Right renal pelvis (tissue), 4 donors: ENCODE measurements at regions not wholly inside any gene's neighbourhood (a gene's known extent, or its start where the extent isn't known, plus 50 kb on each side); places are given as distances from the start of the nearest gene placed in this dataset.

ENCODE experiments used
- DNase-seq, 4 donors: peaks; one replicate each; pipeline ENCODE4 v3.0.0-alpha.2; 2013; ENCODE audit warnings: low read depth in 4 of 4, low spot score in 3 of 4, missing footprints in 1 of 4

DNA sequence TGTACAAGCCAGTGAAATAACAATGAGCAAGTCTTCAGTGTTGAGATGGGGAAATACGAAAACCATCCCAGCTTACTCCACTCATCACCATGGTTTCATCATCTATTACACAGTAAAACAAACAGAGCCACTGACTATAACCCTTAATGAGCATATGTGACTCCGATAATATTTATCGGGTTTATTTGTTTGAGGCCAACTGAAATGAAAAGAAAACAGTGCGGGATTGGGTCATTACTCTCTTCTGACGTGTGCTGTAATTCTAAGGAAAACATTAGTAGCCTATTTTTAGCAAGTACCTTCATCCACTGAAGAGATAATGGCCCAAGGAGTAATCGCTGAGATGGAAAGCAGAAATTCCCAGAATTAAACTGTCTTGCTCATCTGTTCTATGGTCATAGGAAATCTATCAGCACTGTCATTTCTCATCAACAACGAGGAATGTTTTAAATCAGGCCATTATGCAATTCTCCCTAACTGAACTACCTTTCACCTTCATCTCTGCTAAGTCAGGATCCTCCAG lies 716.5 kb downstream of the INHBA start:
- DNase-seq, result peak in 1 of 4 donors; percentile 27

DNA sequence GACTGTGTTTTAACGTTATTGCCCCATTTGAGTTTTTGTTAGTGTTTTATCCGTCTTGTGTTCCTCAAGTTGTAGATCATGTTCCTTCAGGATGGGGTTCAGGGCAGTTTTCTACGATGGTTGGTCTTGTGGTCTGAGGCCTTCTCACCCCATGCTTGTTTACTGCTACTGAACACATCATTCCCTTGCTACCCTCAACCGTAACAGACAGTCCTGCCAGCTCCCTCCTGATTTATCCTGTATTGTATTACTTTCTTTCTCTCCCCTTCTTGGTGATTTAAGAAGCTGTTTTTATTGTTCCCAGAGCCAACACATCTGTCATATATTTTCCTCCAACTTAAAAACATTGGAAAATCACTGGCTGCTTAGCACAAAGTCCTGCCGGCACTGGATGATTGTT lies 719.8 kb downstream of the INHBA start:
- peak in 1 of 4 donors; percentile 49 for DNase-seq

DNA sequence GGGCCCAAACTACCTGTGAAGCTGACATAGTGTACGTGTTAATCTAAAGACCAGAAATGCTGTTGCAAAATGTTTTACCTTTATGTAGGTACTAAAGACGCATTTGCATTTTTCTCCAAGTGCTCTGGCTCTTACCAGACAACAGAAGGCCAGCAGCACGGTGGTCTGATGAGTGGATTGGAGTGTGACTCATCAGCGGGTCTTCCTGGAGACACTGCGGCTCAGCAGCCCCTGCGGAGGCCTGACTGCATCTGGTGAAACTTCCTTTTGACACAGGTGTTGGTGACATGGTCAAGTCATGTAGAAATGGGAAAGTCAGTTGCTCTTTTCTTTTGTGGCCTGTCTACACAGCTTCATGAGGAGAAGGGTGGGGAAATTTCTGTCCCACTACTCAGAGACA lies 723.6 kb downstream of the INHBA start:
- DNase-seq, result no peak

DNA sequence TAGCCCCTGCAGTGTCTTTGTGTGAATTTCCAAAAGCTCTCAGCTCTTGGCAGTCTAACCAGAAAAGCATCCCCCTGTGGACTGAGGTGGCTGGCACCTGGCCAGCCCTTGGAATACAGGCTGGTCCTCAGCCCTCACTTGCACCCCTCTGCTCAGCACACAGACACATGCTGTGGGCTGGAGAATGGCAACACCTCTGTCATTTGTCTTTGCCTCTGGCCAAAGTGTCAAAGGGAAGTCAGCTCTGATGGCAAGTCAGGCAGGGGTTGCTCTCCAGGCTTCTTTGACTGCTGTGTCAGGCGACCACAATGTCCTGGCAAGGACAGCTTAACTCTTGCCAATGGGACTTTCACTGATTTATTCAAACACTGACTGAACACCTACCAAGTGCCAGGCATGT lies 724.8 kb downstream of the INHBA start:
- no peak for DNase-seq

DNA sequence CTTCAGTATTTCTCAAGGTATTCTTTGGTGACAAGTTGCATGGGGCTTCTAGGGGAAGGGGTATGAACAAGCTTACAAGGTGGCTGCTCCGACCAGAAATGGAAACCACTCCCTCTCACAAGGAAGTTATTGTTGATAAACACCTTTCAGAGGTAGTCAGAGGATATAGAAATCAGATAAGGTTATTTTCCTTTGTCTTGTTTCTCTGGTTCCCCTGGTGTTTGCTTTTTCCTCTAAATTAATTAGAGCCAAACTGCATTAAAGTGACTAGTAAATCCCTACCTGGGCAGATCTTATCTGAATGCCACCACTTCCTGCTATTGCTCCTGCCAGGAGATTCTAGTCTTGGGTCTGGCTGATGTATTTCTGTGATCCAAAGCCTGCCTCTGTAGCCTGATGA lies 725.4 kb downstream of the INHBA start:
- no peak for DNase-seq

DNA sequence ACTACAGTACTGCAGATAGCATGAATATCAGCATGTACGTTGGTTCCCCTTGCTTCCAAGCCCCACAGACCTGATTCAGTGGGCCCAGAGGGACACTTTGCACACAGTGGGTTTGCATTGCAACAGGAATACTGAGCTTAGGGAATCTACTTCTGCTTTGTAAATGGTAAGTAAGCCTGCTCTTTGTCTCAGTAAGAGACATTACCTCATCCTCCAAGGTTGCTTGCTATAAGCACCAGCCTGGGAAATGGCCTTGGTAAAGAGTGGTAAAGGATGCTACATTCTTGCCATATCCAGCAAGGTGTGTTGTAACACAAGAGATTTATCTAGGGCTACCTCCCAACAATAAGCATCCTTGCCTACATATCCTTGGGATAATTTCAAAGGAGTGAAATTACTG lies 730.5 kb downstream of the INHBA start:
- no peak for DNase-seq

DNA sequence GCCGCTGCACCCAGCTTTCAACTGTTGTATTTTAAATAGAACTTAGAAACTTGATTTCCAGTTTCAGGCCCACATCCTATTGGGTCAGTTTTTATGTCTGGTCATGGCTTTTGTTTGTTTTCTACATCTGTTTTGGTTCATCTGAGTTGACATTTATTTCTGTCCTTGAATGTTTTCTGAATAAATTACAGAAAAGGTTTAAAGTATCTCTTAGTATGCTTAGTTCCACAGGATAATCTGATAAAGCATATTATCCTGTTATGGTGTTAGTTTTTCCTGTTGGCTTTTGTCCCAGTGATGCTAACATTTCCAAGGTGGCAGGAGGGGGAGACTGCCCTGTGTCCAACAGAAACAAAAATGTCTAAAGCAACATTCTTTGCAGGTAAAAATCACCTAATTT lies 733.2 kb downstream of the INHBA start:
- DNase-seq, result peak in 2 of 4 donors; percentile 33 to 47

DNA sequence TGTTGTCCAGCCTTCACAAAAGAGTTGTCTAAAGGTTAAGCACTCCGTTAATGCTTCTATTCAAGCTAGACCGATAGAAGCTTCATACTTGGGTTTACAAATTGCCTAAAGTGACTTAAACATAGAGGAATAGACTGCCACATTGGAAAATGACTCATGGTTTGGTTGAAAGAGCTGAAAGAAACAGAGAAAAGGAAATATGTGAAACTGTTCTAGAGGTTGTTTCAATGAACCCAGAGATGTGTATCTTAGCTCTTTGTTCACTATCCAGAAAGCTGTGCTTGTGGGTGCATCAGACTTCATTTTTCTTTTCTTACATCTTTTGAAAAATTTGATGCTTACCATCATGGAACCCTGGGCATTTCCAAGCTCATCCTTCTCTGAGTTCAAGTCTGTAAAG lies 736.2 kb downstream of the INHBA start:
- DNase-seq, result no peak

DNA sequence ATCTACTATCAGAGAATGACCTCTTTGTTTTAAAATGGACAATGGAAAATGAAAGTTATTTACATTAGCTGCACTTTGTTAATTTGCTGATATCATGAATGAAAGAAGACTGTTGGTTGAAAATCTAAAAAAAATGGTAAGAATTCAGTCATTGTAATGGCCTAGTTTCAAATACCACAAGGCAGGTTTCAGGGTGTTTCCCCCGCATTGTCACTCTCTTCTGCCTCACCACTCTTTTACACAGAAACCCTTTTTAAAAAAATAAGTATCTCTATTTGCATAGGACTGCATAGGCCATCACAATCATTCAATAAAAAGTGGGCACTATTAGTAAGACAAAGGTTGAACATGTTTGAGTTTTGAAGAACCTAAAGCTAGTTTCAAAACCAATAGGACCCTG lies 737.1 kb downstream of the INHBA start:
- DNase-seq, result no peak

DNA sequence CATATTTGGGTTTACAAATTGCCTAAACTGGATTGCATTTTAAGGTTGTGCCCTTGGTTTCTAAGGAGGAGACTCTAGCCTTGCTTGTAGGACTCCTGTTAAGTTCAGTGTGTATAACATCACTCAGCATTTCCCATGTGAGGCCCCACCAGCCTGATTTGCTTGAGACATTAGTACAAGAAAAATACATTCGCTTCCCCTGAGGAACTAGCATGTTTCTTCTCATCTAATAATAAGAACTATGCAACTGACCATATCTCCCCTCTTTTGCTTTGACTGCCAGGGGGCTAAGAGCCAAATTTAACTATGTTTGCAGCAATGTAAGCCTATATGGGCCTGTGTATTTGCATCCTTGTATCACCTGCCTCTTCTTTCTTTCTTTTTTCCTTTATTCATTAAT lies 737.9 kb downstream of the INHBA start:
- no peak for DNase-seq

DNA sequence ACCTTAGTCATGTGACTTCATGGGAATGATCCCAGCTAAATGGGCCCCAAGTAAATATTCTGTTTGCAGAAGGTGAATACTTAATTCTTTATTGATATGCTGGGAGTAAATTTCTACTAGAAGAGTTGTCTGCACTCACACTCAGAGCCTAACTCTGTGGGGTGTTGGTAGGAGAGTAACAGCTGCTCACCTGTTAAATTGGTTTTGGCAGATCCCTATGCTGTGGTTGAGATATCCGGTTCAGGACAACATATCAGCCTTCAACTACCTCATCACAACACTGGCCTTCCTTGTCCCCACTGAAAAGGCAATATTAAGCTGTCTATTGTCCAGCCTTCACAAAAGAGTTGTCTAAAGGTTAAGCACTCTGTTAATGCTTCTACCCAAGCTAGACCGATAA lies 738.3 kb downstream of the INHBA start:
- DNase-seq, result no peak

DNA sequence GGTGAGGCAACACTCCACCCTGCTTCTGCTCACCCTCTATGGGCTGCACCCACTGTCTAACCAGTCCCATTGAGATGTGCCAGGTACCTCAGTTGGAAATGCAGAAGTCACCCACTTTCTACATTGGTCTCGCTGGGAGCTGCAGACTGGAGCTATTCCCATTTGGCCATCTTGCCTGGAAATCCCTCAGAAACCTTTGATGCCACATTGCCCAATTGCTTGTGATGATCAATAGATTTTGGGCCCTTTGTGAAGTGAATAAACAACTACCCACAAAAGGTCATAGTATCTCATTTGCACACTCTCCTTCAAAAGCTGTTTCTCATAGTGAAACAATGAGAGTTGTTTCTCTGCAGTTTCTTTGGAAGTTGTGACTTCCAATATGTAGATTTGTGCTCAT lies 742.9 kb downstream of the INHBA start:
- DNase-seq, result no peak

DNA sequence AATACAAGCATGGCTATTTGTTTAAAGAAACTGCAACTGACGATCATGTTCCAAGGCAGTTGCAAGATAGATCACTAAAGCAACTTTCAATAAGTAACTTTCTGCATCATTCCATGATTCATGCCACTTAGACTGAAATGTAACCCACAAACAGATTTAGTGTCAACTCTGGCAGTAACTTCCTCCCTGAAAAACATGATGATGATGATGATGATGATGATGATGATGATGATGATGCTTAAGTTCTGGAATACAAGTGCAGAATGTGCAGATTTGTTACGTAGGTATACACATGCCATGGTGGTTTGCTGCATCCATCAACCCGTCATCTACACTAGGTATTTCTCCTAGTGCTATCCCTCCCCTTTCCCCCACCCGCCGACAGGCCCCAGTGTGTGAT lies 754.7 kb downstream of the INHBA start:
- DNase-seq, result no peak

DNA sequence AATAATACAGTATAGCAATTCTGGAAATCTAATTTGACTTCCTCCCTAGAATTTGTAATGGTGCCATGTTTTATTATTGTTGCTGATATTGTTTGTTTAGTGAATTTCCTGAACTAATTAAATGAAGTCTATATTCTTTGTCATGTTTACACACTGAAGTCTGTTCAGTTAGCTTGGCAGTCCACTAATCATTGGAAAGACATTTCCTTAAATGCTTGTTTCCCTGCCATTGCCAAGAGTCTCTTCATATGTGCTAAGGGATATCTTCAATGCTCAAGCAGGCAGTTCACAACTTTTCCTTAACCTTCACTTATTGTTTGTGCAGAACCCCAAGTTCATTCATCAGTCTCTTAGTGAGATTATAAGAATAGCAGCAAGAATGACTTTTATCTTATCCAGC lies 755.3 kb downstream of the INHBA start:
- no peak for DNase-seq

DNA sequence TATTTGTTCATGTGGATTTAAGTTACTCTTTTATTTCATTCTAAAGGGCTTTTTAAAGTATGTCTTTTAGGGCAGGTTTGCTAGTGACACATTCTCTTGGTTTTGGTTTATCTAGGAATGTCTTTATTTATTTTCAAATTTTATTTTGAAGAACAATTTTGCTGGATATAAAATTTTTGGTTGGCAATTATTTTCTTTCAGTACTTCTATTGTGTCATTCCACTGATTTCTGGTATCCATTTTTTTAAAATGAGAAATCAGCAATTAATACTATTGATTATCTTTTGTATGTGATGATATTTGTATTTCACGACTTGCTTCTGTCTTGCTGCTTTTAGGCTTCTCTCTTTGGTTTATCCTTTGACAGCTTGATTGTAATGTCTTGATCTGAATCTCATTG lies 756.3 kb downstream of the INHBA start:
- no peak for DNase-seq

DNA sequence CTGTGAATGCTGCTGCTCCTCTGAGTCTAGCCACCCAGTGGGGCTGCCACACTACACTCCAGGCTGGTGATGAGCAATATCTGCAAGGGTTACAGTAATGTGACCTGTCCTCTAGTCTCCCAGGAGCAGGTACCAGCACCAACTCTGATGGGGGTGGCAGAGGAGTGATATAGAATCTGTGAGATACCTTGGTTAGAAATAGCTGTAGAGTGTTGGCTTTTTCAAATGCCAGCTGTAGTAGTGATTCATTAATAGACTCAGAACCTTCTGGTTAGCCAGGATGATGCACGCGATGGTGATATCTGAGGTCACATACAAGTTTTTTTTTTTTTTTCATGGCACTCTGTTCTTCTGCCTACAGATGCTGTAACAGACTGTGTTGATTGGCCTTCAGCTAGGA lies 757.1 kb downstream of the INHBA start:
- DNase-seq, result no peak

DNA sequence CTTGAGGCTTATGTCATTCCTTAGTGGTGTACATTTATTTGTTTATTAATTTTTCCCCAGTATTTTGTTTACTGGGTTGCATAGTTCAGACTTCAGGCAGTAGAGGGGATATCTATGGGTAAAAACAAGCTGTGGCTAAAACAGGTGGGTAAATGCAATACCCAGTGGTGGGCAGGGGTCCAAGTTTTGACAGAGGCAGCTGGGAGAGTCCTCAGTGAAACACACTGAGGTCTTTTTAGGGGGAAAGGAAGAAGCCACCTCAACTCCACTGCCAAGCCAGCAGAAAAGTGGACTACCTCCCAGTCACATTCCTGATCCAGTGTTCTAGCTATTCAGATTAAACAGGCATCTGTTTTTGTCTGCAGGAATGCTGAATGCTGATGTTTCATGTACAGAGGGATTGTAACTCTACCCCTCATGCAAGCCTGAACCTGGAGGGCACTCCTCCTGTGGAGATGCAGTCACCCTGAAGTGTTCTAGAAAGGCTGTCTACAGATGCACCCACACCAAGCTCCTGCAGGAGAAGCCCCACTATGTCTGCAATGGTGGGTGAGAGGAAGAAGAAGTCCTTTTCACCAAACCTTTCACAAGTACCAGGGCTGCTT lies 757.8 kb downstream of the INHBA start:
- no peak for DNase-seq

DNA sequence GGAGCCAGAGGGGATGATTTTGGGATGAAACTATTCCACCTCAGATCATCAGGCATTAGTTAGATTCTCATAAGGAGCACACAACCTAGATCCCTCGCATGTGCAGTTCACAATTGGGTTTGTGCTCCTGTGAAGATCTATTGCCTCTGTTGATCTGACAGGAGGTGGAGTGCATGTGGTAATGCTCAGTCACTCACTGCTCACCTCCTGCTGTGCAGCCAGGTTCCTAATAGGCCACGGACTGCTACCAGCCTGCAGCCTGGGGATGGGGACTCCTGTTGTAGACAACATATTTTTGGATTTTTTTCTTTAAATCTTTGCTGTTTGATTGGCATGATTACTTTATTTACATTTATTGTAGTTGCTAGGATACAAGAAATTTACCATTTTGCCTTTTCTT lies 765.0 kb downstream of the INHBA start:
- DNase-seq, result no peak

DNA sequence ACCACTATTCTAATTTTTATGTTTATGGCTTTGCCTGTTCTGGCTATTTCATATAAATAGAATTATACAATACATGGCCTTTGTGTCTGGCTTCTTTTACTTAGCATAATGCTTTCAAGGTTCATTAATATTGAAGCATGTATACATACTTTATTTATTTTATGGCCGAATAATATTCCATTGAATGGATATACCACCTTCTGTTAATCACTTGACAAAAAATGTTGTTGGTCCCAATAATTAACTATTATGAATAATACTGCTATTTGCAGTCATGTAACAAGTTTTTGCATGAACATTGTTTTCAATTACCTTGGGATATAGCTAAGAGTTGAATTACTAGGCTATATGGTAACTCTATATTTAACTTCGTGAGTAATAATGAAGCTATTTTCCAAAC lies 767.5 kb downstream of the INHBA start:
- DNase-seq, result no peak

DNA sequence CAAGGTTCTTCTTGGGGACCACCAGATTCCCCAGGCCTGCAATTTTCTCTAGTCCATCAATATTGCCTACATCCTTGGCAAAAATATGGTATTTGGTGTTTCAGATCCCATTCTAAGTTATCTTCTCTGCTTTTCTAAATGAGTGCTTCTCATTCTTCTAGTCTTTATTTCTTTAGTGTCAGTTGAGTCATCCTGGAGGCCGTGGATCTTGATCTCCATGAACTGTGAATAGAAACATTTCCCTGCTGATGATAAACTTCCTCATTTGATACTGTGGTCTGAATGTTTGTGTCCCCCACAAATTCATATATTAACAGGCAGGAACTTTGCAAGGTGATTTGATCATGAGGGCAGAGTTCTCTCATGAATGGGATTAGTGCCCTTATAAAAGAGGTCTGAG lies 779.3 kb downstream of the INHBA start:
- no peak for DNase-seq

DNA sequence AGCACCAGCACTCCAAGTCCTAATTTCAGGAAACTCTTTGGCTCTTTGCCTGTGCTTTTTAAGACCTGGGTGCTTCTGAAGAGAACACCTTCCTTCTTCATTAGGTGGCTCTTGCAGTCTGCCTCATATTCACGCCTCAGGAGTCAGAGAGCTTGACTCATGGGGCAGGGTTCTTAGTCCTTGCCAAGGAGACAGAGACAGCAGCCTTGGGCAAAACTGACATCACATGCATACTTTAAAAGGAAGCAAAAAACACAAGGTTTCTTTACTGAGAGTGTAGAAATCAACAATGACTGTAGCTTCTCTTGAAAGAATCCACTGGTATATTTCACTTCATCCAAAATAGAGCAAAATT lies 780.6 kb downstream of the INHBA start:
- DNase-seq, result no peak

DNA sequence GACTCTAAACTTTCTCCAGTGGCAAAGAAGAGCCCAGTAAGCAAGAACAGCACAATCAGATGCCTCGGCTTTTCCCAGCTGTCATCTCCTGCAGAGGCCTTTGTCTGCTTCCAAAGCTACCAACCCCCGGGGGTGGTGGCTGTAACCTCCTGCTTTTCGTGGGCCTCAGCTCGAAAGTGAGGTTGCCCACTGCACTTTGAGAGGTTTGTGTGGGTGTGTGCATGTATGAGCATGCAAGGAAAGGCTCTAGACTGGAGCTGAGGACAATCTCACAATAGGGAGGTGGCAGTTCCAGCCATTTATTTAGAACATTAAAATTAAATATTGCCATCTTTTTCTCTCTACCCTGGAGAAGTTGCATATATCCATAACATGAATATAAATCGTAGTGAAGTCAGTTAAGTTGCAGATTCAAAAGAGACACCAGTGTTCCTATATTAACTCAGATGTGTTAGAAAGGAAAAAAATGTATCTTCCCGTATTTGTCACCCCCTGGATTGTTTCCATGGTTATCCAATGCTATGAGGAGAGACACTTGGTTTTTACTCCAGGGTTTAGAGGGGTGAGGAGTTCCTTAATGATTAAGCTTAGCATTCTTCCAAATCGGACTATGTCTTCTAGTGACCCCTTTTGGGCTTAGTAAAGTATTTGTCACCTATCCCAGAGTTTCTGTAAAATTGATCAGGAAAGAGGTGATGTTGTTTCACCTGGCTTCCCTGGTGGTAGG lies 781.1 kb downstream of the INHBA start:
- no peak for DNase-seq
